ENCODE measurements at regions not wholly inside any gene's neighbourhood (a gene's known extent, or its start where the extent isn't known, plus 50 kb on each side); places are given as distances from the start of the nearest gene placed in this dataset.

- no peak overlapping the region for H3K9ac ChIP-seq (ENCODE audit: low read length in 3 of 3)
- DNase-seq (no peak), FAIRE-seq (no peak)
- intact Hi-C loops (cut with DNase I) = no loop called here
- peaks cover 0 to 4% (median 3%) of the 10 kb centered on the region in 3 donors for H3K4me1 ChIP-seq (ENCODE audit: control insufficient read depth in 2 of 3, insufficient read depth in 2 of 3, low read depth in 1 of 3, low read length in 3 of 3)
- H3K36me3 ChIP-seq (ENCODE audit: control insufficient read depth in 2 of 3, insufficient read depth in 3 of 3, low read length in 3 of 3) = no peaks in the 10 kb centered on the region
- no peak overlapping the region for H3K4me3 ChIP-seq (ENCODE audit: low read length in 3 of 3)
- H3K9me3 ChIP-seq (ENCODE audit: control insufficient read depth in 2 of 3, insufficient read depth in 1 of 3, low read length in 3 of 3) = no peaks in the 10 kb centered on the region
- no peak overlapping the region for H3K27ac ChIP-seq (ENCODE audit: low read depth in 2 of 2, low read length in 2 of 2)
- no peak for TF ChIP-seq CTCF (IDR thresholded peaks at IDR 0.05; ENCODE audit: borderline replicate concordance, extremely low read depth, insufficient read depth)
- peaks cover 9% of the 10 kb centered on the region for H3K27me3 ChIP-seq (ENCODE audit: control insufficient read depth, insufficient read depth, low read length)
Observed at GRCh38 chr1:243912347-243912746, 62.3 kb upstream of the AKT3 start.

GRCh38 chr1:243910607-243911006 is 60.6 kb upstream of the AKT3 start:
- Histone ChIP-seq H3K27ac (ENCODE audit: low read depth in 2 of 2, low read length in 2 of 2) (no peak overlapping the region), H3K9ac (ENCODE audit: low read length in 3 of 3) (no peak overlapping the region), H3K27me3 (ENCODE audit: control insufficient read depth, insufficient read depth, low read length) (no peaks in the 10 kb centered on the region), H3K9me3 (ENCODE audit: control insufficient read depth in 2 of 3, insufficient read depth in 1 of 3, low read length in 3 of 3) (no peaks in the 10 kb centered on the region), H3K36me3 (ENCODE audit: control insufficient read depth in 2 of 3, insufficient read depth in 3 of 3, low read length in 3 of 3) (no peaks in the 10 kb centered on the region), H3K4me3 (ENCODE audit: low read length in 3 of 3) (no peak overlapping the region), H3K4me1 (ENCODE audit: control insufficient read depth in 2 of 3, insufficient read depth in 2 of 3, low read depth in 1 of 3, low read length in 3 of 3) (no peaks in the 10 kb centered on the region)
- intact Hi-C loops (cut with DNase I) = no loop called here
- FAIRE-seq (no peak), DNase-seq (no peak)
- TF ChIP-seq CTCF (IDR thresholded peaks at IDR 0.05; ENCODE audit: borderline replicate concordance, extremely low read depth, insufficient read depth) = no peak

- no peak for FAIRE-seq
- peak in 2 of 5 donors; percentile 39 to 44 for DNase-seq
Observed at GRCh38 chr1:243903895-243904294, 53.9 kb upstream of the AKT3 start.

More at GRCh38 chr1:243903895-243904294, 53.9 kb upstream of the AKT3 start:
- no peak overlapping the region for H3K9ac ChIP-seq (ENCODE audit: low read length in 3 of 3)
- H3K27me3 ChIP-seq (ENCODE audit: control insufficient read depth, insufficient read depth, low read length) = no peaks in the 10 kb centered on the region
- H3K27ac ChIP-seq (ENCODE audit: low read depth in 2 of 2, low read length in 2 of 2) = no peak overlapping the region
- no peaks in the 10 kb centered on the region for H3K4me1 ChIP-seq (ENCODE audit: control insufficient read depth in 2 of 3, insufficient read depth in 2 of 3, low read depth in 1 of 3, low read length in 3 of 3)
- no peak overlapping the region for H3K4me3 ChIP-seq (ENCODE audit: low read length in 3 of 3)
- no peaks in the 10 kb centered on the region for H3K9me3 ChIP-seq (ENCODE audit: control insufficient read depth in 2 of 3, insufficient read depth in 1 of 3, low read length in 3 of 3)
- TF ChIP-seq CTCF (IDR thresholded peaks at IDR 0.05; ENCODE audit: borderline replicate concordance, extremely low read depth, insufficient read depth) = no peak
- no peaks in the 10 kb centered on the region for H3K36me3 ChIP-seq (ENCODE audit: control insufficient read depth in 2 of 3, insufficient read depth in 3 of 3, low read length in 3 of 3)
- intact Hi-C loops (cut with DNase I) = no loop called here
